ENCODE measurements at regions not wholly inside any gene's neighbourhood (a gene's known extent, or its start where the extent isn't known, plus 50 kb on each side); places are given as distances from the start of the nearest gene placed in this dataset.

- DNase-seq (ENCODE audit: low read depth, low spot score) (no peak), FAIRE-seq (no peak)
- no peak overlapping the region for H3K4me3 ChIP-seq (ENCODE audit: control insufficient read depth in 2 of 3, extremely low read depth in 1 of 3, insufficient read depth in 2 of 3, low read depth in 1 of 3, low read length in 3 of 3)
- TF ChIP-seq EZH2 (IDR thresholded peaks at IDR 0.05; ENCODE audit: low read length) (no peak), CTCF (optimal IDR thresholded peaks at IDR 0.05 in 1 of 3, IDR thresholded peaks at IDR 0.05 in 1 of 3, conservative IDR thresholded peaks at IDR 0.05 in 1 of 3; ENCODE audit: extremely low read depth in 1 of 3, insufficient read depth in 2 of 3, low read length in 3 of 3) (no peak)
- H3K27me3 ChIP-seq (ENCODE audit: control insufficient read depth, extremely low read depth, insufficient read depth, low read length), result no peaks in the 10 kb centered on the region
- no peaks in the 10 kb centered on the region for H3K9me3 ChIP-seq (ENCODE audit: control insufficient read depth, low read depth, low read length)
- H3K4me2 ChIP-seq (ENCODE audit: control insufficient read depth, extremely low read depth, insufficient read depth, low read depth, low read length), result no peak overlapping the region
- dilution Hi-C loops (cut with MboI; ENCODE audit: extremely low pct_ligation_motif_present, low sequenced_read_pairs), result no loop called here
- no peak overlapping the region for H2AFZ ChIP-seq (ENCODE audit: control insufficient read depth, low read length)
- H3K9ac ChIP-seq (ENCODE audit: control insufficient read depth, extremely low read depth, insufficient read depth, low read length), result no peak overlapping the region
- H3K79me2 ChIP-seq (ENCODE audit: control insufficient read depth, insufficient read depth, low read length), result no peaks in the 10 kb centered on the region
- H4K20me1 ChIP-seq (ENCODE audit: control insufficient read depth, extremely low read depth, insufficient read depth, low read length), result no peaks in the 10 kb centered on the region
- H3K9me1 ChIP-seq (ENCODE audit: control insufficient read depth, extremely low read depth, insufficient read depth, low read length), result no peaks in the 10 kb centered on the region
- no peaks in the 10 kb centered on the region for H3K4me1 ChIP-seq (ENCODE audit: control insufficient read depth, extremely low read depth, insufficient read depth, low read length)
- H3K27ac ChIP-seq (ENCODE audit: control insufficient read depth, insufficient read depth, low read length), result no peak overlapping the region
- no peaks in the 10 kb centered on the region for H3K36me3 ChIP-seq (ENCODE audit: control insufficient read depth in 2 of 2, extremely low read depth in 1 of 2, insufficient read depth in 2 of 2, low read length in 2 of 2)
Measured at GRCh38 chr10:88065383-88066049, 202.1 kb downstream of the PTEN start.

- dilution Hi-C loops (cut with MboI; ENCODE audit: extremely low pct_ligation_motif_present, low sequenced_read_pairs), result no loop called here
- FAIRE-seq, result no peak
Measured at GRCh38 chr10:88066319-88066718, 202.9 kb downstream of the PTEN start.

More at GRCh38 chr10:88066319-88066718, 202.9 kb downstream of the PTEN start:
- Histone ChIP-seq H3K9me3 (ENCODE audit: control insufficient read depth, low read depth, low read length) (no peaks in the 10 kb centered on the region), H3K36me3 (ENCODE audit: control insufficient read depth in 2 of 2, extremely low read depth in 1 of 2, insufficient read depth in 2 of 2, low read length in 2 of 2) (no peaks in the 10 kb centered on the region), H3K4me2 (ENCODE audit: control insufficient read depth, extremely low read depth, insufficient read depth, low read depth, low read length) (no peak overlapping the region), H2AFZ (ENCODE audit: control insufficient read depth, low read length) (no peak overlapping the region), H3K9ac (ENCODE audit: control insufficient read depth, extremely low read depth, insufficient read depth, low read length) (no peak overlapping the region), H4K20me1 (ENCODE audit: control insufficient read depth, extremely low read depth, insufficient read depth, low read length) (no peaks in the 10 kb centered on the region), H3K4me3 (ENCODE audit: control insufficient read depth in 2 of 3, extremely low read depth in 1 of 3, insufficient read depth in 2 of 3, low read depth in 1 of 3, low read length in 3 of 3) (no peak overlapping the region), H3K27me3 (ENCODE audit: control insufficient read depth, extremely low read depth, insufficient read depth, low read length) (no peaks in the 10 kb centered on the region), H3K79me2 (ENCODE audit: control insufficient read depth, insufficient read depth, low read length) (no peaks in the 10 kb centered on the region), H3K27ac (ENCODE audit: control insufficient read depth, insufficient read depth, low read length) (no peak overlapping the region), H3K9me1 (ENCODE audit: control insufficient read depth, extremely low read depth, insufficient read depth, low read length) (no peaks in the 10 kb centered on the region), H3K4me1 (ENCODE audit: control insufficient read depth, extremely low read depth, insufficient read depth, low read length) (no peaks in the 10 kb centered on the region)
- no peak for TF ChIP-seq CTCF (optimal IDR thresholded peaks at IDR 0.05 in 1 of 3, IDR thresholded peaks at IDR 0.05 in 1 of 3, conservative IDR thresholded peaks at IDR 0.05 in 1 of 3; ENCODE audit: extremely low read depth in 1 of 3, insufficient read depth in 2 of 3, low read length in 3 of 3)
- no peak for TF ChIP-seq EZH2 (IDR thresholded peaks at IDR 0.05; ENCODE audit: low read length)
- DNase-seq (ENCODE audit: low read depth, low spot score), result no peak
